Kidney (tissue), 10 donors: ENCODE measurements at regions not wholly inside any gene's neighbourhood (a gene's known extent, or its start where the extent isn't known, plus 50 kb on each side); places are given as distances from the start of the nearest gene placed in this dataset.
"Not testable (repeated sequence)": the region's sequence is repeated elsewhere in the genome, so short reads cannot be mapped to it uniquely, and the experiment has no call there.

Source experiments
- DNase-seq, 5 donors: peaks; one replicate each; pipeline ENCODE4 v3.0.0-alpha.2; 2013 to 2020
- FAIRE-seq: peaks from 2 replicates; lab custom pipeline; 2012; peaks lifted over from hg19 to GRCh38; lab: Jason Lieb, UNC
- H3K27ac ChIP-seq, 2 donors: one replicate each; pipeline ENCODE4 v1.7.0; 2013; ENCODE audit warnings: low read depth in 2 of 2, low read length in 2 of 2, inconsistent platforms in 1 of 2
- H3K27me3 ChIP-seq: one replicate; pipeline ENCODE4 v1.7.1; 2013; ENCODE audit warnings: low read length, inconsistent platforms; ENCODE audit not compliant: control insufficient read depth, insufficient read depth
- H3K36me3 ChIP-seq, 3 donors: one replicate each; pipeline versions ENCODE4 v1.7.0 to v1.7.1; 2013; ENCODE audit warnings: low read length in 3 of 3, control low read depth in 1 of 3, inconsistent platforms in 1 of 3; ENCODE audit not compliant: insufficient read depth in 3 of 3, control insufficient read depth in 2 of 3
- H3K4me1 ChIP-seq, 3 donors: one replicate each; pipeline versions ENCODE4 v1.7.0 to v1.7.1; 2013; ENCODE audit warnings: low read length in 3 of 3, inconsistent platforms in 1 of 3, low read depth in 1 of 3; ENCODE audit not compliant: control insufficient read depth in 2 of 3, insufficient read depth in 2 of 3
- H3K4me3 ChIP-seq, 3 donors: one replicate each; pipeline versions ENCODE4 v1.7.0 to v1.8.1; 2013; ENCODE audit warnings: low read length in 3 of 3, control low read depth in 1 of 3, inconsistent platforms in 1 of 3
- H3K9ac ChIP-seq, 3 donors: one replicate each; pipeline versions ENCODE4 v1.7.0 to v1.7.1; 2013; ENCODE audit warnings: low read length in 3 of 3, control low read depth in 1 of 3, inconsistent platforms in 1 of 3
- H3K9me3 ChIP-seq, 3 donors: one replicate each; pipeline versions ENCODE4 v1.7.0 to v1.7.1; 2013; ENCODE audit warnings: low read length in 3 of 3, control low read depth in 1 of 3, inconsistent platforms in 1 of 3; ENCODE audit not compliant: control insufficient read depth in 2 of 3, insufficient read depth in 1 of 3
- intact Hi-C: fragments of 100-400 bp; cut with DNase I; formaldehyde crosslinking; loops from one replicate; pipeline ENCODE4 v1.11.1; 2022
- donor health status: control.
- donor health status: control.
- donor health status: DM: yes; HTN: yes; CAD: no.
- donor health status: Normal renal cell carcinoma (clear cell type).

DNA sequence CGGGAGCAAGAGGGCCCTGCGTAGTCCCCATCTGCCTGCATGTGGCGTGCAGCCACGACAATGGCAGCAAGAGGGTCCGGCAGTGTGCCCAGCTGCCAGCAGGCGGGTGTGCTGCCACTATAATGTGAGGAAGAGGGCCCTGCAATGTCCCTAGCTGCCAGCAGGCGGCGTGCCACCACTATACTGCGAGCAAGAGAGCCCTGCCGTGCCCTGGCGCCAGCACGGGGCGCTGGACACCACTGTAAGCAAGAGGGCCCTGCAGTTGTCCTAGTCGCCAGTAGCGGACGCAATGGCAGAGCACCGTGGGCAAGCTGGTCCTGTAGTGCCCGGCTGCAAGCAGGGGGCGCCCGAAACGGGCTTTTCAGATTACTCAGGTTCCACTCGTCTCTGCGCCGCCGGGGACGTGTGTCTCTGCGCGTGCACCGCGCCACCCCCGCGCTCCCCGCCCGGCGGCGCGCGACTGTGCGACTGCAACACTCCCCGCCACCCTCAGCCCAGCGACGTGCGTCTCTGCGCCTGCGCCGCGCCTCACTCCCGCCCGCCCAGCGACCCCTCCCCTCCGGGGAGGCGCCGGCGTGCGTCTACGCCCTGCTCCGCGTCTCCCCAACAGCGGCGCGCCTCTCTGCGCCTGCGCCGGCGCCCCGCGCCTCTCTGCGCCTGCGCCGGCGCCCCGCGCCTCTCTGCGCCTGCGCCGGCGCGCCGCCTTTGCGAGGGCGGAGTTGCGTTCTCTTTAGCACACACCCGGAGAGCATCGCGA, 159.4 kb upstream of the FRG2B start:
- H3K9ac ChIP-seq, H3K27me3 ChIP-seq, H3K36me3 ChIP-seq, H3K4me1 ChIP-seq, H3K9me3 ChIP-seq, FAIRE-seq, intact Hi-C loops, H3K4me3 ChIP-seq, H3K27ac ChIP-seq: not testable (repeated sequence)
- DNase-seq: peak in 1 of 5 donors; percentile 58

DNA sequence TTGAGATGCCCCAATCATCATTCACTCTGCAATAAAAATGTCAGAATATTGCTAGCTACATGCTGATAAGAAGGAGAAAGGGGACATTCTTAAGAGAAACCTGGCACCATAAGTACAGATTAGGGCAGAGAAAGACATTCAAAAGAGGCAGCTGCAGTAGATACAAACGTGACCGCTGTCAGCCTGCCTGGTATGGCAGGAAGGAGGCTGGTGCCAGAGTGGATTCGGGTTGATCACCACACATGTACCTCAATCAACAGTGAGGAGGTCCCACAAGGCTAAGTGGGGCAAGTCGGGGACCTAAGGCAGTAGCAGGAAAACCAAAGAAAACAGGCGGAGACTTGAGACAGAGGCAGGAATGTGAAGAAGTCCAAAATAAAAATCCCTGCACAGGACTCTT, 158.6 kb upstream of the FRG2B start:
- H3K27ac ChIP-seq, FAIRE-seq, H3K27me3 ChIP-seq, H3K9ac ChIP-seq, H3K4me1 ChIP-seq, intact Hi-C loops, H3K4me3 ChIP-seq, DNase-seq, H3K36me3 ChIP-seq, H3K9me3 ChIP-seq: not testable (repeated sequence)

DNA sequence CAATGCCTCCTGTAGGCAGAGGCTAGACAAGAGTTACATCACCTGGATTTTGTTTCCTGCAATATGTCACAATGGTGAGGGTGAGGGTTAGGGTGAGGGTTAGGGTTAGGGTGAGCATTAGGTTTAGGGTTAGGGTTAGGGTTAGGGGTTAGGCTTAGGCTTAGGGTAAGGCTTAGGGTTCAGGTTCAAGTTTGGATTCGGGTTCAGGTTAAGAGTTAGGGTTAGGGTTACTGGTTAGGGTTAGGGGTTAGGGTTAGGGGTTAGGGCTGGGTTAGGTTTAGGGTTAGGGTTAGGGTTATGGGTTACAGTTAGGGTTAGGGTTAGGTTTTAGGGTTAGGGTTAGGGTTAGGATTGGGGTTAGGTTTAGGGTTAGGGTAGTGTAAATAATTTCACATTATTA, 138.7 kb upstream of the FRG2B start:
- intact Hi-C loops, H3K9ac ChIP-seq: not testable (repeated sequence)

DNA sequence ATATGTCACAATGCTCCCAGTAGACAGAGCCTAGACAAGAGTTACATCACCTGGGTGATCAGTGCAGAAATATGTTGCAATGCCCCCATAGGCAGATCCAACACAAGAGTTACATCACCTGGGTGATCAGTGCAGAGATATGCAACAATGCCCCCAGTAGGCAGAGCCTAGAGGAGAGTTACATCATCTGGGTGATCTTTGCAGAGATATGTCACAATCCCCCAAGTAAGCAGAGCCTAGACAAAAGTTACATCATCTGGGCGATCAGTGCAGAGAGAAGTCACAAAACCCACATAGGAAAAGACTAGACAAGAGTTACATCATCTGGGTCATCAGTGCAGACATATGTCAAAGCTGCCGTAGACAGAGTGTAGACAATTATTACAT, 138.2 kb upstream of the FRG2B start:
- H3K4me1 ChIP-seq, DNase-seq, H3K27ac ChIP-seq, H3K36me3 ChIP-seq, H3K27me3 ChIP-seq, H3K9me3 ChIP-seq, H3K9ac ChIP-seq, intact Hi-C loops, FAIRE-seq, H3K4me3 ChIP-seq: not testable (repeated sequence)

More for the DNA sequence above, 138.7 kb upstream of the FRG2B start:
- not testable (repeated sequence) for H3K9me3 ChIP-seq, DNase-seq, H3K27ac ChIP-seq, H3K36me3 ChIP-seq, FAIRE-seq, H3K27me3 ChIP-seq, H3K4me3 ChIP-seq, H3K4me1 ChIP-seq

DNA sequence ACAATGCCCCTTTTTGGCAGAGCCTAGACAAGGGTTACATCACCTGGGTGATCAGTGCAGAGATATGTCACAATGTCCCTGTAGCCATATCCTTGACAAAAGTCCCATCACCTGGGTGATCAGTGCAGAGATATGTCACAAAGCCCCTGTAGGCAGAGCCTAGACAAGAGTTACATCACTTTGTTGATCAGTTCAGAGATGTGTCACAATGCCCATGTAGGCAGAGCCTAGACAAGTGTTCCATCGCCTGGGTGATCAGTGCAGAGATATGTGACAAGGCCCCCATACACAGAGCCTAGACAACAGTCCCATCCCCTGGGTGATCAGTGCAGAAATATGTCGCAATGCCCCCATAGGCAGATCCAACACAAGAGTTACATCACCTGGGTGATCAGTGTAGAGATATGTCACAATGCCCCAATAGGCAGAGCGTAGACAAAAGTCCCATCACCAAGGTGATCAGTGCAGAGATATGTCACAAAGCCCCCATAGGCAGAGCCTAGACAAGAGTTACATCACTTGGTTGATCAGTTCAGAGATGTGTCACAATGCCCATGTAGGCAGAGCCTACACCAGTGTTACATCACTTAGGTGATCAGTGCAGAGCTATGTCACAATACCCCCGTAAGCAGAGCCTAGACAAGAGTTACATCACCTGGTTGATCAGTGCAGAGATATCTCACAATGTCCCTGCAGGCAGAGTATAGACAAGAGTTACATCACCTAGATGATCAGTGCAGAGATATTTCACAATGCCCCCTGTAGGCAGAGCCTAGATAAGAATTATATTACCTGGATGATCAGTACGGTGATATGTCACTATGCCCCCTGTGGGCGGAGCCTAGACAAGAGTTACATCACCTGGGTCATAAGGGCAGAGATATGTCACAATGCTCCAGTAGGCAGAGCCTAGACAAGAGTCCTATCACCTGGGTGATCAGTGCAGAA, 137.6 kb upstream of the FRG2B start:
- H3K9me3 ChIP-seq, FAIRE-seq, H3K4me3 ChIP-seq, H3K27me3 ChIP-seq, H3K9ac ChIP-seq, intact Hi-C loops, H3K4me1 ChIP-seq, H3K36me3 ChIP-seq, H3K27ac ChIP-seq: not testable (repeated sequence)
- DNase-seq: peak in 1 of 5 donors; percentile 0

DNA sequence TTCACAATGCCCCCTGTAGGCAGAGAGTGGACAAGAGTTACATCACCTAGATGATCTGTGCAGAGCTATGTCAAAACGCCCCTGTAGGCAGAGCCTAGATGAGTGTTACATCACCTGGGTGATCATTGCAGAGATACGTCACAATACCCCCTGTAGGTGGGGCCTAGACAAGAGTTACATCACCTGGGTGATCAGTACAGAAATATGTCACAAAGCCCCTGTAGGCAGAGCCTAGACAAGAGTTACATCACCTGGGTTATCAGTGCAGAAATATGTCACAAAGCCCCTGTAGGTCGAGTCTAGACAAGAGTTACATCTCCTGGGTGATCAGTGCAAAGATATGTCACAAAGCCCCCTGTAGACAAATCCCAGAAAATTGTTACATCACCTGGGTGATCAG, 136.6 kb upstream of the FRG2B start:
- H3K4me1 ChIP-seq, intact Hi-C loops, FAIRE-seq, H3K27ac ChIP-seq, H3K36me3 ChIP-seq, H3K4me3 ChIP-seq, H3K9me3 ChIP-seq, H3K9ac ChIP-seq, DNase-seq, H3K27me3 ChIP-seq: not testable (repeated sequence)

DNA sequence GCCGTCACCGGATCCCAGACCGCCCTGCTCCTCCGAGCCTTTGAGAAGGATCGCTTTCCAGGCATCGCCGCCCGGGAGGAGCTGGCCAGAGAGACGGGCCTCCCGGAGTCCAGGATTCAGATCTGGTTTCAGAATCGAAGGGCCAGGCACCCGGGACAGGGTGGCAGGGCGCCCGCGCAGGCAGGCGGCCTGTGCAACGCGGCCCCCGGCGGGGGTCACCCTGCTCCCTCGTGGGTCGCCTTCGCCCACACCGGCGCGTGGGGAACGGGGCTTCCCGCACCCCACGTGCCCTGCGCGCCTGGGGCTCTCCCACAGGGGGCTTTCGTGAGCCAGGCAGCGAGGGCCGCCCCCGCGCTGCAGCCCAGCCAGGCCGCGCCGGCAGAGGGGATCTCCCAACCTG, 127.0 kb upstream of the FRG2B start:
- H3K9ac ChIP-seq, H3K27ac ChIP-seq, H3K27me3 ChIP-seq, DNase-seq, intact Hi-C loops, H3K9me3 ChIP-seq, H3K4me1 ChIP-seq, H3K36me3 ChIP-seq, FAIRE-seq, H3K4me3 ChIP-seq: not testable (repeated sequence)
